ENCODE measurements at regions not wholly inside any gene's neighbourhood (a gene's known extent, or its start where the extent isn't known, plus 50 kb on each side); places are given as distances from the start of the nearest gene placed in this dataset.
"Not testable (repeated sequence)": the region's sequence is repeated elsewhere in the genome, so short reads cannot be mapped to it uniquely, and the experiment has no call there.

GRCh38 chr10:131578472-131578970, 267.0 kb upstream of the TCERG1L start:
- intact Hi-C loops (cut with micrococcal nuclease) = no loop called here
- H3K36me3 Mint-ChIP-seq (ENCODE audit: low read depth) = no peaks in the 10 kb centered on the region
- no peaks in the 10 kb centered on the region for H3K27me3 Mint-ChIP-seq
- no peak for DNase-seq
- no peak overlapping the region for H3K27ac Mint-ChIP-seq
- no peak overlapping the region for H3K4me3 Mint-ChIP-seq
- H3K9me3 Mint-ChIP-seq = no peaks in the 10 kb centered on the region
- H3K4me1 Mint-ChIP-seq = no peaks in the 10 kb centered on the region

DNA sequence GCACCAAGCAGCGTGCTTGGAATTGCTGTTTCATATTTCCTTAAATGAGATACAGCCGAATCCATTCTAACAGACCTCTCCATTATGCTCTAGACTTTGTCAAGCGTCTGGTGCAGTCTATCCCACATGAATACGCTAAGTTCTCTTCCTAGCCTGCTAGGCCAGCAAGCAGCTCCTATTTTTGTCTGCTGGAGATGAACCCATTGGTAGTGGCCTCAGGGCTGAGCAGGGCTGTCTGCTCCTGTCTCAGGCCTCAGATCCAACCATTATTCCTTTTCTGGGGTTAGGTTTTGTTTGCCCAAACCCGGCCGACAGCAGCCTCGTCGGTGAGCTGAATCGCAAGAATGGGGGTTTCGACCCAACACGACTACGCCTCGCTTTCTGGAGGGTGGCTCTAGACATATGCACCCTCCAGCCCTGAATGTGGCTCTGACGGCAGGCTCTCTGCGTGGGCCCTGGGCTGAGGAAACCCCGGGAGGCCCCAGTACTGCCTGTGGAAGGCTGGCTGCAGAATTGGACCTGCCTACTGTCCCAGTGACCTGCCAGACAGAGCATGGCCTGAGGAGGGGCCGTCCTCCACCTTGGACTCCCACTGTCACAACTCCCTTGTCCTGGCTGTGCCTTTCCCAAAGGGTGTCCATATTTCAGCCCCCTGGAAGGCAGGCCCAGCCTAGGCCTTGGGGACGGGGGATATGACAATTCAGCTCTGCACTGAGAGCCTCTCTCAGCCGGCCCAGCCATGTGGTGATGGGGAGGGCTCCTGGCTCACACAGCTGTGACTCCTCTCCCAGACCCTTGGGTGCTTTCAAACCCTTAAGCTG, 267.9 kb upstream of the TCERG1L start:
- Mint-ChIP-seq H3K27ac (no peak overlapping the region), H3K36me3 (ENCODE audit: low read depth) (no peaks in the 10 kb centered on the region), H3K4me3 (no peak overlapping the region), H3K4me1 (no peaks in the 10 kb centered on the region), H3K27me3 (no peaks in the 10 kb centered on the region), H3K9me3 (no peaks in the 10 kb centered on the region)
- peak; percentile 27 for DNase-seq
- intact Hi-C loops (cut with micrococcal nuclease) = no loop called here

DNA sequence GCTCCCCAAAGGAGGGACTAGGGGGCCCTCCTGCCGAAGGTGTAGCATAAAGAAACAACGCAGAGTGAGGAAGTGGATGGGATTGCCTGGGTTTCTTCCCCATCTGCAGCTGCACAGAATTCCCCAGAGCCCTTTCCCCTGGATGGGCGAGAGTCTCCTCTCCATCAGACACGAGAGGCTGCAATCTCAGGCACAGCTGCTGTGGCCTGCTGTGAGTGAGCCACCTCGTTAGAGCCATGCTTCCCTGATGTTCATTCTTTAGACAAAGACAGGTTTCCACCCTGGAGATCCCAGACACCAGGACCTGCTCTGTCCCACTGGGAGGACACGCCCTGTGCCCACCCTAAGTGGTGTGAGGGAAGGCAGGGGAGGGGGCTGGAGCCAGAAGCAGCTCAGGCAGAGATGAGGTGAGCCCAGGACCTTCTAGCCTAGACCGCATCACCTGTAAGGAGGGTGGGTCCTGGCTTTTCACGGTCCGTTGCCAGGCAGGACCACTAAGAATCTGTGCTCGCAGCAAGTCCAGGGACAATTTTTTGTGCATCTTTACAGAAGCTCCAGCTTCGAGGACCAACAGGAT, 268.6 kb upstream of the TCERG1L start:
- no peaks in the 10 kb centered on the region for H3K4me1 Mint-ChIP-seq
- H3K36me3 Mint-ChIP-seq (ENCODE audit: low read depth) = no peaks in the 10 kb centered on the region
- H3K27ac Mint-ChIP-seq = no peak overlapping the region
- peak; percentile 42 for DNase-seq
- no peaks in the 10 kb centered on the region for H3K9me3 Mint-ChIP-seq
- H3K4me3 Mint-ChIP-seq = no peak overlapping the region
- H3K27me3 Mint-ChIP-seq = no peaks in the 10 kb centered on the region
- intact Hi-C loops (cut with micrococcal nuclease) = no loop called here

- H3K4me3 Mint-ChIP-seq = no peak overlapping the region
- no peaks in the 10 kb centered on the region for H3K4me1 Mint-ChIP-seq
- H3K27ac Mint-ChIP-seq = no peak overlapping the region
- intact Hi-C loops (cut with micrococcal nuclease) = no loop called here
- H3K27me3 Mint-ChIP-seq = no peaks in the 10 kb centered on the region
- no peaks in the 10 kb centered on the region for H3K9me3 Mint-ChIP-seq
- peak; percentile 28 for DNase-seq
- no peaks in the 10 kb centered on the region for H3K36me3 Mint-ChIP-seq (ENCODE audit: low read depth)
Measured at GRCh38 chr10:131580674-131581073, 269.2 kb upstream of the TCERG1L start.

DNA sequence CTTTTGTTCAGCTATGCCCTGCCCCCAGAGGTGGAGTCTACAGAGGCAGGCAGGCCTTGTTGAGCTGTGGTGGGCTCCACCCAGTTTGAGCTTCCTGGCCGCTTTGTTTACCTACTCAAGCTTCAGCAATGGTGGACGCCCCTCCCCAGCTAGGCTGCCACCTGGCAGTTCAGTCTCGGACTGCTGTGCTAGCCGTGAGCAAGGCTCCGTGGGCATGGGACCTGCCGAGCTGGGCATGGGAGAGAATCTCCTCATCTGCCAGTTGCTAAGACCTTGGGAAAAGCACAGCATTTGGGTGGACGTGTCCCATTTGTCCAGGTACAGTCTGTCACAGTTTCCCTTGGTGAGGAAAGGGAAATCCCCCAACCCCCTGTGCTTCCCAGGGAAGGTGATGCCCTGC, 270.0 kb upstream of the TCERG1L start:
- H3K4me1 Mint-ChIP-seq; H3K4me3 Mint-ChIP-seq; H3K27me3 Mint-ChIP-seq; H3K36me3 Mint-ChIP-seq (ENCODE audit: low read depth); H3K27ac Mint-ChIP-seq; intact Hi-C loops (cut with micrococcal nuclease); H3K9me3 Mint-ChIP-seq: not testable (repeated sequence)
- DNase-seq = peak; percentile 24

DNA sequence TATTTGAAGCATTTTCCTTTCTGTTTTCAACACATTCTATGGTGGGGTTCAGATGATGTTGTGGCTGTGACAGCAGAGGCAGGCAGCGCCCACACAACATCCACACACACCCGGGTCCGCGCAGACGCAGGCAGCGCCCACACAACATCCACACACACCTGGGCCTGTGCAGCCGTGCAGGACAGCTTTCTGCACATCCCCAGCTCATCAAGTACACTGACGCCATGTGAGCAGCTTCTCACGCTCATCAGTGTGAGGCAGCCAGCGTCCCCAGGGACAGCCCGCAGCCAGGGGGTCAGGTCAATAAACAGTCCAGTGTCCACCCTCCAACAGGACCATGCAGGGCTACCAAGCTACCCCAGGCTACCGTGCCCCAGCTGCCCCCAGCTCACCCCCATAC, 272.8 kb upstream of the TCERG1L start:
- no peaks in the 10 kb centered on the region for H3K36me3 Mint-ChIP-seq (ENCODE audit: low read depth)
- no peaks in the 10 kb centered on the region for H3K9me3 Mint-ChIP-seq
- no peak for DNase-seq
- no peaks in the 10 kb centered on the region for H3K27me3 Mint-ChIP-seq
- H3K4me1 Mint-ChIP-seq = no peaks in the 10 kb centered on the region
- H3K27ac Mint-ChIP-seq = no peak overlapping the region
- H3K4me3 Mint-ChIP-seq = no peak overlapping the region
- intact Hi-C loops (cut with micrococcal nuclease) = no loop called here

- Mint-ChIP-seq H3K9me3 (no peaks in the 10 kb centered on the region), H3K4me3 (no peak overlapping the region), H3K4me1 (no peaks in the 10 kb centered on the region), H3K27ac (no peak overlapping the region), H3K36me3 (ENCODE audit: low read depth) (no peaks in the 10 kb centered on the region), H3K27me3 (no peaks in the 10 kb centered on the region)
- no peak for DNase-seq
- intact Hi-C loops (cut with micrococcal nuclease) = no loop called here
Measured at GRCh38 chr10:131585761-131586160, 274.2 kb upstream of the TCERG1L start.

DNA sequence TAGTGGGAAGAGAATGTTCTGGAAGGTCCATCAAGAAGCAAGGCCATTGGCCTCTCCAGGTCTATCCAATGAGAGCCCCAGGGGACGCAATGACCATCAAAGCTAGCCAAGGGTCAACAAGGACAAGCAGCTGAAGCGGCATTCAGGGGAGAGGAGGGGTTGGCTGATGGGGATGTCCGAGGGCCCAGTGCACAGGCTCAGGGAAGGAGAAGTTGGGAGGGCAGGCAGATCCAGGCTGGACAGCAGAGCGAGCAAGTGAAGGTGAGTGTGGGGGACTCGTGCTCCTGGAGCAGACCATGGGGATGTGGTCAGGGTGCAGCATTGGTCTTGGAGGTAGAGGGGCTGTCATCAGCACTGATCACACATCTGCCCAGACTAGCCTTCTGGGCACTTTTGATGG, 275.4 kb upstream of the TCERG1L start:
- DNase-seq = no peak
- no peaks in the 10 kb centered on the region for H3K4me1 Mint-ChIP-seq
- intact Hi-C loops (cut with micrococcal nuclease) = no loop called here
- H3K9me3 Mint-ChIP-seq = no peaks in the 10 kb centered on the region
- no peaks in the 10 kb centered on the region for H3K36me3 Mint-ChIP-seq (ENCODE audit: low read depth)
- no peak overlapping the region for H3K27ac Mint-ChIP-seq
- H3K4me3 Mint-ChIP-seq = no peak overlapping the region
- no peaks in the 10 kb centered on the region for H3K27me3 Mint-ChIP-seq

DNA sequence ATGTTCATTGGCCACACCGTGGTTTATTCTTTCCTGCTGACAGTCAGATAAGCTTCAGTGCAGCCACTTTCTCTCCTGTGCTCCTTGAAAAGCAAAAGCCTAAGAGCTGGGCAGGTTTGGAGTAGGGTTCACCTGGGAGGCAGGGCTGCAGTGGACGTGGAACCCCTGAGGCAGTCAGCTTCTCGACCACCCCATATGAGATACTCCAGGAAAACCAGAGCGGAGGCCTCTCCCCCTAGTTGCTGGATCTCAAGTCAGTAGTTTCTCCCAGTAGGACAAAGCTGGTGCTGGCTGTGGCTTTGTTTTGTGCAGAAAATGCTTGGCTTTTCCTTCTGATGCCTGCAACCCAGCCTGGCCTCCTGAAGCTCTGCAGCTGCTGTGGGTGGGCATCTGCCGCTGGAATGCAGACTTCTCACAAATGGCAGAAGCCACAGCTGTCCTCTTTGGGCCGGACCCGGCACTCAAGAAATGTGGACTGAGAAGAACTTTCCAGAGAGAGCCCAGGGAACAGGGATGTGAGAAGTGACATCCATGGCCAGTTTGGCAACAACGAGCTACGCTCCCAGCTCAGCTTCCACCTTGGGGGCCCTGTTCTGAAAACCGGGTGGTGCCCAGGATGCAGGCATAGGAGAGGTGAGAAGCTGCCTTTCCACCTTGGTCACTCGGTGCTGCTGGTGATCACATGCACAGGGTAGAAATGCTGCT, 276.6 kb upstream of the TCERG1L start:
- Mint-ChIP-seq H3K27ac (no peak overlapping the region), H3K9me3 (no peaks in the 10 kb centered on the region), H3K36me3 (ENCODE audit: low read depth) (no peaks in the 10 kb centered on the region), H3K4me3 (no peak overlapping the region), H3K27me3 (no peaks in the 10 kb centered on the region), H3K4me1 (no peaks in the 10 kb centered on the region)
- peak; percentile 29 for DNase-seq
- intact Hi-C loops (cut with micrococcal nuclease) = no loop called here

- DNase-seq = peak; percentile 16
- Mint-ChIP-seq H3K27ac (no peak overlapping the region), H3K36me3 (ENCODE audit: low read depth) (no peaks in the 10 kb centered on the region), H3K27me3 (no peaks in the 10 kb centered on the region), H3K9me3 (no peaks in the 10 kb centered on the region), H3K4me3 (no peak overlapping the region), H3K4me1 (no peaks in the 10 kb centered on the region)
- intact Hi-C loops (cut with micrococcal nuclease) = no loop called here
Measured at GRCh38 chr10:131588704-131589220, 277.2 kb upstream of the TCERG1L start.

- DNase-seq = no peak
- no peaks in the 10 kb centered on the region for H3K27me3 Mint-ChIP-seq
- no peaks in the 10 kb centered on the region for H3K4me1 Mint-ChIP-seq
- H3K27ac Mint-ChIP-seq = no peak overlapping the region
- H3K9me3 Mint-ChIP-seq = no peaks in the 10 kb centered on the region
- no peaks in the 10 kb centered on the region for H3K36me3 Mint-ChIP-seq (ENCODE audit: low read depth)
- intact Hi-C loops (cut with micrococcal nuclease) = no loop called here
- no peak overlapping the region for H3K4me3 Mint-ChIP-seq
Measured at GRCh38 chr10:131590567-131590966, 279.0 kb upstream of the TCERG1L start.

- DNase-seq = no peak
- H3K27me3 Mint-ChIP-seq = no peaks in the 10 kb centered on the region
- no peak overlapping the region for H3K27ac Mint-ChIP-seq
- no peaks in the 10 kb centered on the region for H3K4me1 Mint-ChIP-seq
- intact Hi-C loops (cut with micrococcal nuclease) = no loop called here
- no peak overlapping the region for H3K4me3 Mint-ChIP-seq
- H3K9me3 Mint-ChIP-seq = no peaks in the 10 kb centered on the region
- H3K36me3 Mint-ChIP-seq (ENCODE audit: low read depth) = no peaks in the 10 kb centered on the region
Measured at GRCh38 chr10:131591936-131592335, 280.4 kb upstream of the TCERG1L start.

GRCh38 chr10:131609176-131609575, 291.6 kb upstream of the PPP2R2D start:
- no peak for DNase-seq
- H3K4me3 Mint-ChIP-seq = no peak overlapping the region
- intact Hi-C loops (cut with micrococcal nuclease) = no loop called here
- no peaks in the 10 kb centered on the region for H3K9me3 Mint-ChIP-seq
- no peak overlapping the region for H3K27ac Mint-ChIP-seq
- H3K4me1 Mint-ChIP-seq = no peaks in the 10 kb centered on the region
- H3K27me3 Mint-ChIP-seq = no peaks in the 10 kb centered on the region
- no peaks in the 10 kb centered on the region for H3K36me3 Mint-ChIP-seq (ENCODE audit: low read depth)

DNA sequence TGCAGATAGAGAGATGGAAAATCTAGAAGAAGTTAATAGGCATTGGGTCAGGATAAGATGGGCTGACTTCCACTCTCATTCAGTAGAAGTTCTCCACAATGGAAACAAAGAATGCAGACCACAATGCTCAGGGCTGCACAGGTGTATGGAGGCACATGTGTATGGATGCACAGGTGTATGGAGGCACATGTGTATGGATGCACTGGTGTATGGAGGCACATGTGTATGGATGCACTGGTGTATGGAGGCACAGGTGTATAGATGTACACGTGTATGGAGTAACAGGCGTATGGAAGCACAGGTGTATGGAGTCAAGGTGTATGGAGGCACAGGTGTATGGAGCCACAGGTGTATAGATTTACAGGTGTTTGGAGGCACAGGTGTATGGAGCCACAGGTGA, 285.7 kb upstream of the PPP2R2D start:
- H3K36me3 Mint-ChIP-seq (ENCODE audit: low read depth) = no peaks in the 10 kb centered on the region
- no peaks in the 10 kb centered on the region for H3K27me3 Mint-ChIP-seq
- H3K27ac Mint-ChIP-seq = no peak overlapping the region
- H3K4me3 Mint-ChIP-seq = no peak overlapping the region
- intact Hi-C loops (cut with micrococcal nuclease) = no loop called here
- H3K4me1 Mint-ChIP-seq = no peaks in the 10 kb centered on the region
- DNase-seq = no peak
- no peaks in the 10 kb centered on the region for H3K9me3 Mint-ChIP-seq
